ENCODE measurements at regions not wholly inside any gene's neighbourhood (a gene's known extent, or its start where the extent isn't known, plus 50 kb on each side); places are given as distances from the start of the nearest gene placed in this dataset.

DNA sequence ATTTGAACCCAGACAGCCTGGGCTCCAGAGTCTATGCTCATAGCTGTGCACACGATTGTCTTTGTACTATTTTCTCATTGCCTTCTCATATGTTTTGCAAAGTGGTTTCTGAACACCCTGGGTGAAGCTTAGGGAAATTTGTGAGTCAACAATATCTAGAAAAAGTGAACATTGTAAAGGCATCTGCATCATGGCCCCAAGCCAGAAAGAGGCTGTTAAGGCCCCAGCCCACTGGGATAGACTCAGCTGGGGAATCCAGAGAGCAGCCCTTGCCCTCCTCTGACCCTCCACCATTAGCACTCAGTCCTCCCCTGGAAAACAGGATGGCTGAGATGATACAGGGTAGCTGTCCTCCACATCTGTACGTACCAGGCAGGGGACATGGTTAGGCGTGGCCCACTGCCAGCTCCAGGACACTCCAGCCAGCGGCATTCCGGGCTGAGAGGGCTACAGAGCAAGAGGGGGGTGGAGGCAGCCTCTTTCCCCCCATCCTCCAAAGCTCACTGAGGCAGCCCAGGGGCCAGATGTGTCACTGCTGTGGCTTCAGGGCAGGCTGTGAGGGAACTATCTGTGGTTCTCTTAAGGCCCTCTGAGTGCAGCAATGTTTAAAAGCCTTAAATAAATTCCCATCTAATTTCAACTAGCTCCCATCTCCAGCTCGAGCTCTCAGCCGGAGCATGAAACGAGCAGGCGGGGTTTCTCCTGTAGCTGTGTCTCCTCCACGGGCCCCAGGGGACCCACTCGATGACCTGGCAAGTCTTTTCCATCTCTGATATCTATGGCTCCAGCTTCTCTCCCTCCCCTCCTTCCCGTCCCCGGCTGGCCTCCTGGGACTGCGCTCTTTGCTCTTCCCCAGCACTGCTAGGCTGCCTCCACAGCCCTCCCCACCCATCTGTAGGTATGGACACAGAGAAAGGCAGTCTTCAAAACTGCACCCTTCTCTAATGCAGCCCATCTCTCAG lies 209.4 kb upstream of the LRFN2 start:
- H3K9me3 Mint-ChIP-seq (ENCODE audit: low read depth) = no peaks in the 10 kb centered on the region
- TF ChIP-seq CTCF (IDR thresholded peaks at IDR 0.05) = no peak
- peaks cover 22% of the 10 kb centered on the region for H3K27me3 Mint-ChIP-seq (ENCODE audit: low read depth)
- H3K36me3 Mint-ChIP-seq (ENCODE audit: low read depth) = no peaks in the 10 kb centered on the region
- DNase-seq (ENCODE audit: low spot score) = no peak
- H3K4me1 Mint-ChIP-seq (ENCODE audit: low read depth) = no peaks in the 10 kb centered on the region
- H3K27ac Mint-ChIP-seq (ENCODE audit: unreplicated experiment) = no peak overlapping the region
- no peak overlapping the region for H3K4me3 Mint-ChIP-seq (ENCODE audit: unreplicated experiment)

- no peak for TF ChIP-seq CTCF (IDR thresholded peaks at IDR 0.05)
- Mint-ChIP-seq H3K4me3 (ENCODE audit: unreplicated experiment) (no peak overlapping the region), H3K9me3 (ENCODE audit: low read depth) (no peaks in the 10 kb centered on the region), H3K27me3 (ENCODE audit: low read depth) (peaks cover 21% of the 10 kb centered on the region), H3K36me3 (ENCODE audit: low read depth) (no peaks in the 10 kb centered on the region), H3K4me1 (ENCODE audit: low read depth) (no peaks in the 10 kb centered on the region), H3K27ac (ENCODE audit: unreplicated experiment) (no peak overlapping the region)
- no peak for DNase-seq (ENCODE audit: low spot score)
These were observed 207.4 kb upstream of the LRFN2 start for GRCh38 chr6:40794586-40794985.

- DNase-seq (ENCODE audit: low spot score) = no peak
- Mint-ChIP-seq H3K36me3 (ENCODE audit: low read depth) (no peaks in the 10 kb centered on the region), H3K27me3 (ENCODE audit: low read depth) (peaks cover 17% of the 10 kb centered on the region), H3K27ac (ENCODE audit: unreplicated experiment) (no peak overlapping the region), H3K4me3 (ENCODE audit: unreplicated experiment) (no peak overlapping the region), H3K9me3 (ENCODE audit: low read depth) (no peaks in the 10 kb centered on the region), H3K4me1 (ENCODE audit: low read depth) (no peaks in the 10 kb centered on the region)
- no peak for TF ChIP-seq CTCF (IDR thresholded peaks at IDR 0.05)
These were observed 205.0 kb upstream of the LRFN2 start for GRCh38 chr6:40792183-40792582.

DNA sequence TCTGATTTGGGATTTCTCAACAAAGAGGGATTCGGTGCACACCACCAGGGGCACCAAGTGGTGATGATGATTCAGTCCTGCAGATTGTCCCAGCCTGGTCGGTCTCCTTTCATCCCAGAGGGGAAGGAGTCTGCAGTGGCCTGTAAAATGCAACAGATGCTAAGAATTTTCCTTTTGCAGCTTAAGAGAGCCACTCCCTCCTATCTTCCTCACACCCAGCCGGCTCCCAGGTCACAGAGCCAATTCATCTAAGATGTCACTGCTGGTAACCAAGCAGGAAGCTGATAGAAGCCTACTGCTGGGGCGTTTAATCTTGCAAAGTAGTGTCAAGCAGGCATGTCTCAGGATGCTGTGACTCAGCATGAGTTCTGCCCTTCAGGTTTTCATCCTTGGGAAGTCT lies 203.8 kb upstream of the LRFN2 start:
- Mint-ChIP-seq H3K4me1 (ENCODE audit: low read depth) (no peaks in the 10 kb centered on the region), H3K27me3 (ENCODE audit: low read depth) (peaks cover 24% of the 10 kb centered on the region), H3K9me3 (ENCODE audit: low read depth) (no peaks in the 10 kb centered on the region), H3K36me3 (ENCODE audit: low read depth) (no peaks in the 10 kb centered on the region), H3K27ac (ENCODE audit: unreplicated experiment) (no peak overlapping the region), H3K4me3 (ENCODE audit: unreplicated experiment) (no peak overlapping the region)
- no peak for TF ChIP-seq CTCF (IDR thresholded peaks at IDR 0.05)
- no peak for DNase-seq (ENCODE audit: low spot score)

DNA sequence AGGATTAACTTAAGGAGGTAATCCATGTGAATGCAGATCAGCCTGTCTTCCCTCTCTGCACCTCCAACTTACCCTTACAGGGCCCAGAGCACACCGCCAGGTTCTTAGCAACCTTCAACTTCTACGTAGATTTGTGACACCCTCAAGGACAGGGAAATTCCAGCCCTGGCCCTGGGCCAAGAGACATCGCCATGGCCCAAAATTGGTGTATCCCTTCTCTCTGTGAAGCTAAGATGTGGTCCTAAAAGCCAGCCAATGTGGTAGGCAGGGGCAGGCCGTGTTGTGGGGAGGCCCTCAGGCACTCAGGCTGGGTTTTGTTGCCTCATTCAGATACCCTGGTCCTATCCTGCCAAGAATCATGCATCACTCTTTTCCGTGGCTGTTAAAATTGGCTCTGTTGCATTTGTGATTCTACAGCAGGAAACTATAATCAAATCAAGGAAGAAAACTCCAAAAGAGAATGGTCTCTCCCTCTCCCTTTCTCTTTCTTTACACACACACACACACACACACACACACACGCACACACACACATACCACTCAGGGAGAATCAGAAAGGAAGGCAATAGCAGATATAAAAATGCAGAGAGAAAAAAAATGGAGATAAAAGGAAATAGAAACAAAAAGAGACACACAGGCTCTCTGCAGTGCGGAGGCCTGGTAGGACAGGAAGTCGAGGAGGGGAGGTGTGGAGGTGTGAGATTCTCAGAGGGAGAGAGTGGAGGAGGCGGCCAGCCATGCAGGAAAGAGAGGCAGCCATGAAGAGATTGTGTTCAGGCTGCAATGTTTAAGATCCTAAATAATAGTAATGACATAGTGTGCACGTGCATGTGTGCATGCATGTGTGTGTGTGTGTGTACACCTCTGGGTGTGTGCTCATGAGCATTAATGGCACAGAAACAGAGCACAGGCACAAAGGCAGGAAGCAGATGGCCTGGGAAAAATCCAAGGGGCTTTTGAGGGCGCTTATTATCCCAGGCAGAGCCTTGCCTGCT lies 201.8 kb upstream of the LRFN2 start:
- TF ChIP-seq CTCF (IDR thresholded peaks at IDR 0.05) = no peak
- Mint-ChIP-seq H3K9me3 (ENCODE audit: low read depth) (no peaks in the 10 kb centered on the region), H3K4me1 (ENCODE audit: low read depth) (no peaks in the 10 kb centered on the region), H3K36me3 (ENCODE audit: low read depth) (no peaks in the 10 kb centered on the region), H3K4me3 (ENCODE audit: unreplicated experiment) (no peak overlapping the region), H3K27ac (ENCODE audit: unreplicated experiment) (no peak overlapping the region), H3K27me3 (ENCODE audit: low read depth) (peaks cover 31% of the 10 kb centered on the region)
- DNase-seq (ENCODE audit: low spot score) = no peak

All from chondrocyte (in vitro differentiated cells).